Lower leg skin (tissue), 3 donors: ENCODE measurements at regions not wholly inside any gene's neighbourhood (a gene's known extent, or its start where the extent isn't known, plus 50 kb on each side); places are given as distances from the start of the nearest gene placed in this dataset.

Experiments used
- POLR2A ChIP-seq, 2 donors: fragments of 450-650 bp; IDR thresholded peaks; one replicate each; pipeline ENCODE4 v1.6.1; 2016 to 2017; ENCODE audit warnings: antibody characterized with exemption in 2 of 2, mild to moderate bottlenecking in 1 of 2, moderate library complexity in 1 of 2
- TF ChIP-seq, protein P1 (sequence below), 3 donors: fragments of 450-650 bp; IDR thresholded peaks; one replicate each; pipeline ENCODE4 v1.5.1; 2016; ENCODE audit warnings: antibody characterized with exemption in 3 of 3, mild to moderate bottlenecking in 3 of 3, moderate library complexity in 2 of 3

DNA sequence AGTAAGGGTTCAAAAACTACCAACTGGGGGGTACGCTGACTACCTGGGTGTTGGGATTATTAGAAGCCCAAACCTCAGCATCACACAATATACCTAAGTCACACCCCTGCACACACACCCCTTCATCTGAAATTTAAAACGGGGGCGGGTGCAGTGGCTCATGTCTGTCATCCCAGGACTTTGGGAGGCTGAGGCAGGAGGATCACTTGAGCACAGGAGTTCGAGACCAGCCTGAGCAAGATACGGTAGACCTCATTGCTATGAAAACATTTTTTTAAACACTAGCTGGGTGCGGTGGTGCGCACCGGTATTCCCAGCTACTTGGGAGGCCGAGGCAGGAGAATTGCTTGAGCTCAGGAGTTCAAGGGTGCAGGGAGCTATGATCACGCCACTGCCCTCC lies 331.0 kb downstream of the ASMT start:
- TF ChIP-seq, protein P1, sequence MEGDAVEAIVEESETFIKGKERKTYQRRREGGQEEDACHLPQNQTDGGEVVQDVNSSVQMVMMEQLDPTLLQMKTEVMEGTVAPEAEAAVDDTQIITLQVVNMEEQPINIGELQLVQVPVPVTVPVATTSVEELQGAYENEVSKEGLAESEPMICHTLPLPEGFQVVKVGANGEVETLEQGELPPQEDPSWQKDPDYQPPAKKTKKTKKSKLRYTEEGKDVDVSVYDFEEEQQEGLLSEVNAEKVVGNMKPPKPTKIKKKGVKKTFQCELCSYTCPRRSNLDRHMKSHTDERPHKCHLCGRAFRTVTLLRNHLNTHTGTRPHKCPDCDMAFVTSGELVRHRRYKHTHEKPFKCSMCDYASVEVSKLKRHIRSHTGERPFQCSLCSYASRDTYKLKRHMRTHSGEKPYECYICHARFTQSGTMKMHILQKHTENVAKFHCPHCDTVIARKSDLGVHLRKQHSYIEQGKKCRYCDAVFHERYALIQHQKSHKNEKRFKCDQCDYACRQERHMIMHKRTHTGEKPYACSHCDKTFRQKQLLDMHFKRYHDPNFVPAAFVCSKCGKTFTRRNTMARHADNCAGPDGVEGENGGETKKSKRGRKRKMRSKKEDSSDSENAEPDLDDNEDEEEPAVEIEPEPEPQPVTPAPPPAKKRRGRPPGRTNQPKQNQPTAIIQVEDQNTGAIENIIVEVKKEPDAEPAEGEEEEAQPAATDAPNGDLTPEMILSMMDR (IDR thresholded peaks at IDR 0.05) = no peak
- TF ChIP-seq POLR2A (IDR thresholded peaks at IDR 0.05) = no peak
